GM23338 (cell line): ENCODE measurements at regions not wholly inside any gene's neighbourhood (a gene's known extent, or its start where the extent isn't known, plus 50 kb on each side); places are given as distances from the start of the nearest gene placed in this dataset.

Experiments
- ATAC-seq: fragments of 200-7000 bp; cut with Tn5 transposase; 3 replicates; pipeline ENCODE4 v1.9.1; 2020
- DNase-seq: peaks from one replicate; pipeline ENCODE4 v3.0.0-alpha.2; 2015; ENCODE audit warnings: low spot score
- H2AFZ ChIP-seq: fragments of 200-600 bp; sonication (generic); 2 replicates; pipeline ENCODE4 v1.8.0; 2016; ENCODE audit warnings: antibody characterized with exemption, mild to moderate bottlenecking, moderate library complexity
- H3F3A ChIP-seq: fragments of 200-600 bp; sonication (generic); replicated peaks from 2 replicates; pipeline ENCODE4 v1.8.0; 2017; ENCODE audit warnings: antibody characterized with exemption, mixed run types, low read depth
- H3K27ac ChIP-seq: fragments of 200-600 bp; sonication (generic); 2 replicates; pipeline ENCODE4 v1.6.1; 2016; ENCODE audit warnings: low read depth
- H3K27me3 ChIP-seq: fragments of 200-600 bp; sonication (generic); 2 replicates; pipeline ENCODE4 v1.8.0; 2016; ENCODE audit warnings: mild to moderate bottlenecking, mixed run types, moderate library complexity; ENCODE audit not compliant: insufficient read depth
- H3K36me3 ChIP-seq: fragments of 200-600 bp; sonication (generic); 2 replicates; pipeline ENCODE4 v1.8.0; 2016; ENCODE audit warnings: mild to moderate bottlenecking; ENCODE audit not compliant: insufficient read depth
- H3K4me1 ChIP-seq: fragments of 200-600 bp; sonication (generic); 2 replicates; pipeline ENCODE4 v1.8.0; 2016; ENCODE audit warnings: mild to moderate bottlenecking, moderate library complexity; ENCODE audit not compliant: insufficient read depth
- H3K4me2 ChIP-seq: fragments of 200-600 bp; sonication (generic); 2 replicates; pipeline ENCODE4 v1.7.1; 2017; ENCODE audit warnings: mixed run types
- H3K4me3 ChIP-seq: fragments of 200-600 bp; sonication (generic); 2 replicates; pipeline ENCODE4 v1.6.1; 2016; ENCODE audit warnings: mixed run types
- H3K79me2 ChIP-seq: fragments of 200-600 bp; sonication (generic); replicated peaks from 2 replicates; pipeline ENCODE4 v1.8.0; 2017; ENCODE audit warnings: mild to moderate bottlenecking; ENCODE audit not compliant: insufficient read depth
- H3K9me2 ChIP-seq: fragments of 200-600 bp; sonication (generic); 2 replicates; pipeline ENCODE4 v1.8.0; 2017; ENCODE audit not compliant: insufficient read depth
- H4K20me1 ChIP-seq: fragments of 200-600 bp; sonication (generic); replicated peaks from 2 replicates; pipeline ENCODE4 v1.8.0; 2017; ENCODE audit warnings: mild to moderate bottlenecking; ENCODE audit not compliant: insufficient read depth
- H3K27ac Mint-ChIP-seq: 2 replicates; pipeline ENCODE4 v1.8.0; 2020; ENCODE audit warnings: inconsistent platforms, mild to moderate bottlenecking, moderate library complexity, mixed read lengths
- H3K27me3 Mint-ChIP-seq: 3 replicates; pipeline ENCODE4 v1.8.0; 2022; ENCODE audit warnings: low read depth, mild to moderate bottlenecking, moderate library complexity, mixed read lengths, inconsistent platforms; ENCODE audit not compliant: insufficient read depth, poor library complexity
- H3K36me3 Mint-ChIP-seq: 3 replicates; pipeline ENCODE4 v1.8.0; 2021; ENCODE audit warnings: low read depth, mild to moderate bottlenecking, inconsistent platforms, moderate library complexity, mixed read lengths
- H3K4me1 Mint-ChIP-seq: 3 replicates; pipeline ENCODE4 v1.8.0; 2020; ENCODE audit warnings: mild to moderate bottlenecking, inconsistent platforms, mixed read lengths
- H3K4me3 Mint-ChIP-seq: 3 replicates; pipeline ENCODE4 v1.8.0; 2021; ENCODE audit warnings: moderate library complexity, mild to moderate bottlenecking, inconsistent platforms, mixed read lengths
- H3K9me3 Mint-ChIP-seq: 3 replicates; pipeline ENCODE4 v1.8.0; 2020; ENCODE audit warnings: moderate library complexity, mild to moderate bottlenecking, inconsistent platforms, mixed read lengths
- CREB1 ChIP-seq: fragments of 250-450 bp; sonication (Bioruptor Pico); IDR thresholded peaks from 2 replicates; pipeline ENCODE4 v1.5.0; 2020; ENCODE audit warnings: low read depth, mild to moderate bottlenecking, moderate library complexity
- EZH2phosphoT487 ChIP-seq: fragments of 200-600 bp; sonication (generic); IDR thresholded peaks from one replicate; pipeline ENCODE4 v1.8.1; 2018; ENCODE audit warnings: antibody characterized with exemption; ENCODE audit not compliant: unreplicated experiment
- JUNB ChIP-seq: IDR thresholded peaks from one replicate; pipeline ENCODE4 v1.6.1; 2016; ENCODE audit warnings: antibody characterized with exemption; ENCODE audit not compliant: unreplicated experiment
- NANOG ChIP-seq: IDR thresholded peaks from 2 replicates; pipeline ENCODE4 v1.6.1; 2016; ENCODE audit warnings: antibody characterized with exemption, borderline replicate concordance
- POLR2AphosphoS5 ChIP-seq: IDR thresholded peaks from 2 replicates; pipeline ENCODE4 v1.6.1; 2016; ENCODE audit warnings: antibody characterized with exemption, low read depth
- REST ChIP-seq: IDR thresholded peaks from one replicate; pipeline ENCODE4 v1.6.1; 2018; ENCODE audit warnings: antibody characterized with exemption; ENCODE audit not compliant: unreplicated experiment
- STAT1 ChIP-seq: IDR thresholded peaks from one replicate; pipeline ENCODE4 v1.6.1; 2016; ENCODE audit warnings: antibody characterized with exemption; ENCODE audit not compliant: unreplicated experiment
- ZNF114 ChIP-seq: fragments of 250-450 bp; sonication (Bioruptor Pico); IDR thresholded peaks from 2 replicates; pipeline ENCODE4 v1.5.0; 2020; ENCODE audit warnings: mild to moderate bottlenecking, moderate library complexity
- ZNF331 ChIP-seq: fragments of 250-450 bp; sonication (Bioruptor Pico); IDR thresholded peaks from 2 replicates; pipeline ENCODE4 v1.5.0; 2020; ENCODE audit warnings: low read depth, mild to moderate bottlenecking, moderate library complexity
- TF ChIP-seq, protein P1 (sequence below): fragments of 250-450 bp; sonication (Bioruptor Pico); IDR thresholded peaks from 2 replicates; pipeline ENCODE4 v1.5.0; 2020; ENCODE audit warnings: mild to moderate bottlenecking, moderate library complexity
- TF ChIP-seq, protein P2 (sequence below): IDR thresholded peaks from 2 replicates; pipeline ENCODE4 v1.6.1; 2016; ENCODE audit warnings: antibody characterized with exemption
- TF ChIP-seq, protein P3 (sequence below), 2 experiments: fragments of 200-600 bp in 1 of 2; sonication (generic) in 1 of 2; conservative IDR thresholded peaks; 2 replicates each; pipeline versions ENCODE4 v1.5.1 to v1.6.1; 2016 to 2017; ENCODE audit warnings: antibody characterized with exemption in 2 of 2, low read depth in 2 of 2, mild to moderate bottlenecking in 2 of 2, moderate library complexity in 1 of 2

- no peak overlapping the region for H2AFZ ChIP-seq
- TF ChIP-seq EZH2phosphoT487 (no peak), POLR2AphosphoS5 (no peak), ZNF114 (no peak), REST (no peak), JUNB (no peak), STAT1 (no peak), NANOG (no peak), CREB1 (CRISPR knock-in tag) (no peak), ZNF331 (CRISPR knock-in tag) (no peak)
- TF ChIP-seq, protein P1, sequence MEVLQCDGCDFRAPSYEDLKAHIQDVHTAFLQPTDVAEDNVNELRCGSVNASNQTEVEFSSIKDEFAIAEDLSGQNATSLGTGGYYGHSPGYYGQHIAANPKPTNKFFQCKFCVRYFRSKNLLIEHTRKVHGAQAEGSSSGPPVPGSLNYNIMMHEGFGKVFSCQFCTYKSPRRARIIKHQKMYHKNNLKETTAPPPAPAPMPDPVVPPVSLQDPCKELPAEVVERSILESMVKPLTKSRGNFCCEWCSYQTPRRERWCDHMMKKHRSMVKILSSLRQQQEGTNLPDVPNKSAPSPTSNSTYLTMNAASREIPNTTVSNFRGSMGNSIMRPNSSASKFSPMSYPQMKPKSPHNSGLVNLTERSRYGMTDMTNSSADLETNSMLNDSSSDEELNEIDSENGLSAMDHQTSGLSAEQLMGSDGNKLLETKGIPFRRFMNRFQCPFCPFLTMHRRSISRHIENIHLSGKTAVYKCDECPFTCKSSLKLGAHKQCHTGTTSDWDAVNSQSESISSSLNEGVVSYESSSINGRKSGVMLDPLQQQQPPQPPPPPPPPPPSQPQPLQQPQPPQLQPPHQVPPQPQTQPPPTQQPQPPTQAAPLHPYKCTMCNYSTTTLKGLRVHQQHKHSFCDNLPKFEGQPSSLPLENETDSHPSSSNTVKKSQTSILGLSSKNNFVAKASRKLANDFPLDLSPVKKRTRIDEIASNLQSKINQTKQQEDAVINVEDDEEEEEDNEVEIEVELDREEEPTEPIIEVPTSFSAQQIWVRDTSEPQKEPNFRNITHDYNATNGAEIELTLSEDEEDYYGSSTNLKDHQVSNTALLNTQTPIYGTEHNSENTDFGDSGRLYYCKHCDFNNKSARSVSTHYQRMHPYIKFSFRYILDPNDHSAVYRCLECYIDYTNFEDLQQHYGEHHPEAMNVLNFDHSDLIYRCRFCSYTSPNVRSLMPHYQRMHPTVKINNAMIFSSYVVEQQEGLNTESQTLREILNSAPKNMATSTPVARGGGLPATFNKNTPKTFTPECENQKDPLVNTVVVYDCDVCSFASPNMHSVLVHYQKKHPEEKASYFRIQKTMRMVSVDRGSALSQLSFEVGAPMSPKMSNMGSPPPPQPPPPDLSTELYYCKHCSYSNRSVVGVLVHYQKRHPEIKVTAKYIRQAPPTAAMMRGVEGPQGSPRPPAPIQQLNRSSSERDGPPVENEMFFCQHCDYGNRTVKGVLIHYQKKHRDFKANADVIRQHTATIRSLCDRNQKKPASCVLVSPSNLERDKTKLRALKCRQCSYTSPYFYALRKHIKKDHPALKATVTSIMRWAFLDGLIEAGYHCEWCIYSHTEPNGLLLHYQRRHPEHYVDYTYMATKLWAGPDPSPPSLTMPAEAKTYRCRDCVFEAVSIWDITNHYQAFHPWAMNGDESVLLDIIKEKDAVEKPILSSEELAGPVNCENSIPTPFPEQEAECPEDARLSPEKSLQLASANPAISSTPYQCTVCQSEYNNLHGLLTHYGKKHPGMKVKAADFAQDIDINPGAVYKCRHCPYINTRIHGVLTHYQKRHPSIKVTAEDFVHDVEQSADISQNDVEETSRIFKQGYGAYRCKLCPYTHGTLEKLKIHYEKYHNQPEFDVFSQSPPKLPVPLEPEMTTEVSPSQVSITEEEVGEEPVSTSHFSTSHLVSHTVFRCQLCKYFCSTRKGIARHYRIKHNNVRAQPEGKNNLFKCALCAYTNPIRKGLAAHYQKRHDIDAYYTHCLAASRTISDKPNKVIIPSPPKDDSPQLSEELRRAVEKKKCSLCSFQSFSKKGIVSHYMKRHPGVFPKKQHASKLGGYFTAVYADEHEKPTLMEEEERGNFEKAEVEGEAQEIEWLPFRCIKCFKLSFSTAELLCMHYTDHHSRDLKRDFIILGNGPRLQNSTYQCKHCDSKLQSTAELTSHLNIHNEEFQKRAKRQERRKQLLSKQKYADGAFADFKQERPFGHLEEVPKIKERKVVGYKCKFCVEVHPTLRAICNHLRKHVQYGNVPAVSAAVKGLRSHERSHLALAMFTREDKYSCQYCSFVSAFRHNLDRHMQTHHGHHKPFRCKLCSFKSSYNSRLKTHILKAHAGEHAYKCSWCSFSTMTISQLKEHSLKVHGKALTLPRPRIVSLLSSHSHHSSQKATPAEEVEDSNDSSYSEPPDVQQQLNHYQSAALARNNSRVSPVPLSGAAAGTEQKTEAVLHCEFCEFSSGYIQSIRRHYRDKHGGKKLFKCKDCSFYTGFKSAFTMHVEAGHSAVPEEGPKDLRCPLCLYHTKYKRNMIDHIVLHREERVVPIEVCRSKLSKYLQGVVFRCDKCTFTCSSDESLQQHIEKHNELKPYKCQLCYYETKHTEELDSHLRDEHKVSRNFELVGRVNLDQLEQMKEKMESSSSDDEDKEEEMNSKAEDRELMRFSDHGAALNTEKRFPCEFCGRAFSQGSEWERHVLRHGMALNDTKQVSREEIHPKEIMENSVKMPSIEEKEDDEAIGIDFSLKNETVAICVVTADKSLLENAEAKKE (CRISPR knock-in tag), result no peak
- TF ChIP-seq, protein P2, sequence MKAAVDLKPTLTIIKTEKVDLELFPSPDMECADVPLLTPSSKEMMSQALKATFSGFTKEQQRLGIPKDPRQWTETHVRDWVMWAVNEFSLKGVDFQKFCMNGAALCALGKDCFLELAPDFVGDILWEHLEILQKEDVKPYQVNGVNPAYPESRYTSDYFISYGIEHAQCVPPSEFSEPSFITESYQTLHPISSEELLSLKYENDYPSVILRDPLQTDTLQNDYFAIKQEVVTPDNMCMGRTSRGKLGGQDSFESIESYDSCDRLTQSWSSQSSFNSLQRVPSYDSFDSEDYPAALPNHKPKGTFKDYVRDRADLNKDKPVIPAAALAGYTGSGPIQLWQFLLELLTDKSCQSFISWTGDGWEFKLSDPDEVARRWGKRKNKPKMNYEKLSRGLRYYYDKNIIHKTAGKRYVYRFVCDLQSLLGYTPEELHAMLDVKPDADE, result no peak
- TF ChIP-seq, protein P3, sequence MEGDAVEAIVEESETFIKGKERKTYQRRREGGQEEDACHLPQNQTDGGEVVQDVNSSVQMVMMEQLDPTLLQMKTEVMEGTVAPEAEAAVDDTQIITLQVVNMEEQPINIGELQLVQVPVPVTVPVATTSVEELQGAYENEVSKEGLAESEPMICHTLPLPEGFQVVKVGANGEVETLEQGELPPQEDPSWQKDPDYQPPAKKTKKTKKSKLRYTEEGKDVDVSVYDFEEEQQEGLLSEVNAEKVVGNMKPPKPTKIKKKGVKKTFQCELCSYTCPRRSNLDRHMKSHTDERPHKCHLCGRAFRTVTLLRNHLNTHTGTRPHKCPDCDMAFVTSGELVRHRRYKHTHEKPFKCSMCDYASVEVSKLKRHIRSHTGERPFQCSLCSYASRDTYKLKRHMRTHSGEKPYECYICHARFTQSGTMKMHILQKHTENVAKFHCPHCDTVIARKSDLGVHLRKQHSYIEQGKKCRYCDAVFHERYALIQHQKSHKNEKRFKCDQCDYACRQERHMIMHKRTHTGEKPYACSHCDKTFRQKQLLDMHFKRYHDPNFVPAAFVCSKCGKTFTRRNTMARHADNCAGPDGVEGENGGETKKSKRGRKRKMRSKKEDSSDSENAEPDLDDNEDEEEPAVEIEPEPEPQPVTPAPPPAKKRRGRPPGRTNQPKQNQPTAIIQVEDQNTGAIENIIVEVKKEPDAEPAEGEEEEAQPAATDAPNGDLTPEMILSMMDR (conservative IDR thresholded peaks at IDR 0.05; ENCODE audit: low read depth in 2 of 2), result no peak
- H3K27ac ChIP-seq, result no peak overlapping the region
- no peaks in the 10 kb centered on the region for H3K79me2 ChIP-seq
- H3K9me2 ChIP-seq, result peaks cover 3% of the 10 kb centered on the region; the same call in 1 of the 2 replicates
- H3K36me3 ChIP-seq, result no peaks in the 10 kb centered on the region
- Mint-ChIP-seq H3K36me3 (no peaks in the 10 kb centered on the region), H3K9me3 (peaks cover 9% of the 10 kb centered on the region), H3K4me3 (no peak overlapping the region), H3K27ac (no peak overlapping the region), H3K27me3 (peaks cover 2% of the 10 kb centered on the region), H3K4me1 (no peaks in the 10 kb centered on the region)
- no peaks in the 10 kb centered on the region for H3F3A ChIP-seq
- no peak for ATAC-seq
- H3K4me1 ChIP-seq, result no peaks in the 10 kb centered on the region
- H4K20me1 ChIP-seq, result no peaks in the 10 kb centered on the region
- no peaks in the 10 kb centered on the region for H3K27me3 ChIP-seq
- no peak overlapping the region for H3K4me2 ChIP-seq
- DNase-seq, result no peak
- H3K4me3 ChIP-seq, result no peak overlapping the region
These were observed 431.3 kb downstream of the SPATA31D1 start for GRCh38 chr9:82419696-82420486.
